HT-29 (cell line): ENCODE measurements at regions not wholly inside any gene's neighbourhood (a gene's known extent, or its start where the extent isn't known, plus 50 kb on each side); places are given as distances from the start of the nearest gene placed in this dataset.

Experiments
- DNase-seq: peaks from one replicate; pipeline ENCODE4 v3.0.0-alpha.2; 2015; ENCODE audit warnings: low spot score

GRCh38 chr1:4312024-4312423 lies 342.4 kb upstream of the AJAP1 start:
- DNase-seq = no peak

- DNase-seq = no peak
Observed at GRCh38 chr1:4315202-4315601, 339.2 kb upstream of the AJAP1 start.

DNA sequence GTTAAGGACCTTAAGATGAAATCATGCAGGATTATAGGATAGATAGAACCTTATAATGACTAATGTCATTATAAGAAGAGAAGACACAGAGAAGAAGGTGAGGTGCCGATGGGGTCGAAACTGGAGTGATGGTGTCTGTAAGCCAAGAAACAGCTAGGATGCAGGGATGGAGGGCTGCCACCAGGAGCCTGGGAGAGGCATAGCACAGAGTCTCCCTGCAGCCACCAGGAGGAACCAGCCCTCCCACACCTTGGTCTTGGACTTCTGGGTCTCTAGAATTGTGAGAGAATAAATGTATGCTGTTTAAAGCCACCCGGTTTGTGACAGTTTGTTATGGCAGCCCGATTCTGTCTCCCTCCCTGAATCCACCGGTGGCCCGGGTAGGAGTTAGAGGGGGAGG lies 337.2 kb upstream of the AJAP1 start:
- DNase-seq = no peak

- DNase-seq = no peak
Observed at GRCh38 chr1:4318720-4319119, 335.7 kb upstream of the AJAP1 start.

DNA sequence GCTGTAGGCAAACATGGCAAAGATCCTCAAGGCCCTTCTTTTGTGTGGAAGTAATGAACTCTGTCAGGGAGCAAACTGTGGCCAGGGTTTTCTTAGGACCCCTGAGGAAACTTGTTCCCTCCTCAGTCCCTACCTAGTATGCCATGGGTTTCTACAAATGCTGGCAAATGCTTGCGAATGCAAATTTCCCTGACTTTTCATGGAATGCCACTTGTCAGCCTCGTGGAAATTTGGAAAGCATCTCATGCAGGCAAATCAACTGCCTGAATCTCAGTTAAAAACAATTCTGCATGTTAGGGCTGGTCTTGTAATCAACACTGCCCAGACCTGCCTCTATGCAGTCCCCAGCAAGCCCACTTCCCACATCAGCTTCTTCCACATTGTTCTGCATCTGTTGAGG lies 334.9 kb upstream of the AJAP1 start:
- no peak for DNase-seq

- no peak for DNase-seq
Observed at GRCh38 chr1:4322881-4323280, 331.5 kb upstream of the AJAP1 start.

DNA sequence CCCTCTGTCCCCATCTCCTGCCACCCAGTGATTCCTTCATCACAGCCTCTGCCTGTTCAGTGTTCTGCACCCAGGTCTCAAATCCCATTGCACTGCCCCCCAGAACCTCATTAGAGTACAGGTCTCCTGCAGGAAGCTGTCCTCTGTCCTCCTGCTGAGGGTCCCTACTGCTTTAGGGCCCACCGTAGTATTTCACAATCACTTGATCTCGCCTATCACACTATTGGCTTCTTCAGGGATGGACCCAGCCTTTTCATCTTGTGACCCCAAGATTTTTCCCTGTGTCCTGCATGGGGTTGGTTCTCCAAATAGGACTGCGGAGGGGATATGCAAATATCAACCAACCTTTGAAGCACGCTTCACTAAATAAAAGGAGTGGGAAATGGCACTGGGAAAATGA lies 331.1 kb upstream of the AJAP1 start:
- DNase-seq = no peak

DNA sequence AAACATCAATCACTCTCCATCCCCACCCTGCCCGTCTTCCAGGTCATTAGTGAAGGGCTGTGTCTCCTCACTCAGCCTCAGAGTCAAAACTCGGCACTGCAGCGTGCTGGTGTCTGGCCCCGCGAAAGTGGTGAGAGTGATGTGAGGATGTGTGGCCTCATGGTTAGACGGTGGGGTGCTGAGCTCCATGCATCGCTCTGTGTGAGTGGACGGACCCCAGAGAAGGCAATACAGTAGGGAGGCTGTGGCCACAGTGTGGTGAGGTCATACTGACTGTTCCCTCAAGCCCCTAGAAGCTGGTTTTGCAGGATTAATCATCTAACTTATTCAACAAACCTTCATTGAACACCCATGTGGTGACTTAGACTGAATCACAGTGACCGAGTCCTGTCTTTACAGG lies 329.9 kb upstream of the AJAP1 start:
- no peak for DNase-seq

- no peak for DNase-seq
Observed at GRCh38 chr1:4327142-4327541, 327.3 kb upstream of the AJAP1 start.

GRCh38 chr1:4328402-4329071 lies 325.9 kb upstream of the AJAP1 start:
- DNase-seq = no peak

- DNase-seq = no peak
Observed at GRCh38 chr1:4330805-4331766, 323.3 kb upstream of the AJAP1 start.

DNA sequence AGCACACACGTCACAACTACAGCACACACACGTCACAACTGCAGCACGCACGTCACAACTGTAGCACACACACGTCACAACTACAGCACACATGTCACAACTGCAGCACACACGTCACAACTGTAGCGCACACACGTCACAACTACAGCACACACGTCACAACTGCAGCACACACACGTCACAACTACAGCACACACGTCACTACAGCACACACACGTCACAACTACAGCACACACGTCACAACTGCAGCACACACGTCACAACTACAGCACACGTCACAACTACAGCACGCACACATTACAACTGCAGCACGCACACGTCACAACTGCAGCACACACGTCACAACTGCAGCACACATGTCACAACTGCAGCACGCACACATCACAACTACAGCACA lies 322.6 kb upstream of the AJAP1 start:
- DNase-seq = no peak

DNA sequence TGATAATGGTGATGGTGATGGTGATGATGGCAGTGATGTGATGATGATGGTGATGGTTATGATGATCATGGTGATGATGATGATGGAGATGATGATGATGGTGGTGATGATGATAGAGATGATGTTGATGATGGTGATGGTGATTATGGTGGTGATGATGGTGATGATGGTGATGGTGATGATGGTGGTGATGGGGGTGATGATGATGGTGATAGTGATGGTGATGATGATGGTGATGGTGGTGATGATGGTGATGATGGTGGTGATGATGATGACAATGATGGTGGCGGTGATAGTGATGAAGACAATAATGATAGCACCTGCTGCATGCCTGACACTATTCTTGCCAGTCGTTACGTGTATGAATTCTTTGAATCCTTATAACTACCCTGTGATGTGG lies 317.9 kb upstream of the AJAP1 start:
- DNase-seq = no peak

DNA sequence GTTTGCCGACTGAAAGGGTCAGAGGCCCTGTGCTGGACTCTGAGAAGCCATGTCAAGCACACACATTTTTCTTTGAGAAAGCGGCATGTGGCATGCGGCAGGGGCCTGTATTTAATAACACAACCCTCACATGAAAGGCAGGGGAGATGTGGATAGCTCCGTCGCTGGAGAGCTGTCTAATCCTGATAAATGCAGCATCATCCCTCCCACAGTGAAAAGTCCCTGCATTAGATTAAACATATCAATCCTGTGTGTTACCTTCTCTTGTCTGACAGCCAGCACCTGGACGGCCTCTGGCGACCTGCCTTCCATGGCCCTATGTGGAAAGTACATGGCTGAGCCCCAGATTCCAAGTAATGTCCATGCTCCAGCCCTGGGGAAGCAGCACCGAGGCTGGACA lies 313.0 kb upstream of the AJAP1 start:
- no peak for DNase-seq

DNA sequence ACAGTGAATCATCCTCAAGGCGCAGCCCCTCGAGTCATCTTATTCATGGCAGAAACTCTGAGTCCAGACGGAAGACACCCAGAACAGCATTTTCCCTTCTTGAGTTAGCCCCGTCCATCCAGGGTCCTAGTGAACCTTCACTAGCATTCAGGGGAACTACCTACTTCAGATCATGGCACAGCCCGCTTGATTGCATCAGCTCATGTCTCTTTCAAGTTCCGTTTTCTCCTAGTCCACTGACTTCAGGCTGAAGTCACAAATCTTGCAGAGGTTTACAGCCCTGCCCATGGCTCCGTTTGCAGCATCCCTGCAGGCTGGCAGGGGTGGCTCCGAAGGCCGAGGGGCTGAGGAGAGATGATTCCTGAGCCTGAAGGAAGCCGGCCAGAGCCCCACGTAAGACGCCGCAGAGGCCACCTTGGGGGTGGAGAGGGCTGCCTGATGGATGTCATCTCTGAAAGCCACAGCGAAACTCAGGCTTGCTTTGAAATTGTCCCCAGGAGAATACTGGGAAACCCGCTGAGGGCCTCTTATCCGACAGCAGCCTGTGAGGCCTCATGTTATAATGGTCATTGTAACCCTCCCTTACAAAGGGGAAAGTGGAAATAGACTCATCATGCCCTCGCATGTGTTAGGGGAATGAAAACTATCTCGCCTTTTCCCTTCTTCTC lies 310.2 kb upstream of the AJAP1 start:
- no peak for DNase-seq

DNA sequence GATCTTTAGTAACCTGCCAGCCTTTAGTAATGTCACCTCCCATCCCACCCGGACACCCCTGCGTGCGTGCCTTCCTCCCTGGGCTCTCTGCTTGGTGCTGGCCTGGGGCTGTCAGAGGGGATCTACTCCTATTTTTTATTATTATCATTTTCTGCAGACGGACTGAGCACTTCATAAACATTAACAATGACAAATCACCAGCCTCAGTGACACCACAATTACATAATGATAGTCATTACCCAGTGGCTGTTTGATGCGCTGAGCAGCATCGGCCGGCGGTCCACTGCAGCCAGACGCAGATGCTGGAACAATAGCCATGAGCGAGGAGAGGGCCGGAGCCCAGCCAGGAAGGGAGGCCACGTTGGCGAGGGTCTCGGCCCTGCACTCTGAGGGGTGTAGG lies 309.3 kb upstream of the AJAP1 start:
- DNase-seq = no peak

GRCh38 chr1:4346131-4346530 lies 308.3 kb upstream of the AJAP1 start:
- no peak for DNase-seq

DNA sequence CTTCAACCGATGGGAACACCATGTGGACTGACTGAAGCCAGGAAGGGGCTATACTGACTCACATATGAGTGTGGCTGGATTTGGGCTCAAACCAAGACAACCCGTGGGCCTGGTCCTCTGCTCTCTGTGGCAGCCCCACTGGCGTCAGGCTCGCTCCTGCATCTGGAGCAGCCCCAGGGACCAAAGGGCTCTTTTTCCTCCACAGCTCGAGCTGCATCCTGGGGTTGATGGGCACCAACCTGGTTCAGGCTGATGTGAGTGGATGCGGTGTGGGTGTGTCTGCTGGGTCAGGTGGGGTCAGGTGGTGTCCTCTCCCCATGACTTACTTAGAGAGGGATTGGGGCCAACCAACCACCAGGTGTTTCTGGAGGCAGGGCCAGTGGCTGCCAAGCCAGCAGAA lies 303.0 kb upstream of the AJAP1 start:
- DNase-seq = no peak

DNA sequence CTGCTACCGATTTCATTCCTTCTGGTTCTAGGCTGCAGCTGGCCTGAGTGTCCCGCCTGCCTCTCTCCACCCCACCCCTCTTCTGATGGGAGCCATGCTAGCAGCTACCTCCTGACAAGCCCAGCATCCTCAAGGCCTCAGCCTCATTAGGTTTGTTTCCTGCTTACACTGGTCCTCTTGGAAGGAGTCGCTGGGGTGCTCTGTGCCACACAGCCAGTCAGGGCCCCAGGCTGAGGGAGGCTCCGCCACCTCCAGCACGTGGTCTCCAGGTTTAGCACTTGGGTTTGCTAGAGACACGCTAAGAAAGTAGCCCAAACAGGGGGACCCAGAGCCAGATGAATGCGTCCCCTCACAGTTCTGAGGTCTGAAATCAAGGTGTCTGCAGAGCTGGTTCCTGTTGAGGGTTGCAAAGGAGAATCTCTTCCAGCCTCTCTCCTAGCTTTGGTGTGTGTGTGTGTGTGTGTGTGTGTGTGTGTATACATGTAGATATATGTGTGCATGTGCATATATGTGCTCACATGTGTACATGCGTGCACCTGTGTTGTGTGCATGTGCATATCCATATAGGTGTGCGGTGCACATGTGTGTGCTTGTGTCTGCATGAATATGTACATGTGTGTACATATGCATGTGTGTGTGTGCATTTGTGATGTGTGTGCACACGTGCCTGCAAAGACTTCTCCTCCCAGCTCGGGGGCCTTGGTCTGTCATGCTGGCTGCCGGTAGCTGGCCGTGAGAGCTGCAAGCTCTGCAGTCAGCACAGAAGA lies 301.1 kb upstream of the AJAP1 start:
- no peak for DNase-seq

DNA sequence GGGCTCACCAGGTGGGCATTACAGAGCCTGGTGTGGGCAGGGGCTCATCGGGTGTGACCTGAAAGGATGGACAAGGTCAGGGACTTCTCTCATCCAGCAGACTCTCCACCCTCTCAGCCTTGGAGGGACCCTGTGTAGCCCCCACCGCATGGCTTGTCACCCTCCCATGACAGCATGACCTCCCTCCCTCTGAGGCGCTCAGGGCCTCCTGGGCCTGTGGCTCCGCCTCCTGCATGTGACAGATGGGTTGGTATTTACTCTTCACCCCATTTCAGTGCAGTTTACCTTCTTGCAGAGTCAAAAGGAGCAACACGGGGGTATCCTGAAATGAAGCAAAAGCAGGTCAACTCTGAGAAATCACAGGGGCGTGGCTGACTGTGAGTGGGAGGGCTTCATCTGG lies 298.6 kb upstream of the AJAP1 start:
- no peak for DNase-seq

DNA sequence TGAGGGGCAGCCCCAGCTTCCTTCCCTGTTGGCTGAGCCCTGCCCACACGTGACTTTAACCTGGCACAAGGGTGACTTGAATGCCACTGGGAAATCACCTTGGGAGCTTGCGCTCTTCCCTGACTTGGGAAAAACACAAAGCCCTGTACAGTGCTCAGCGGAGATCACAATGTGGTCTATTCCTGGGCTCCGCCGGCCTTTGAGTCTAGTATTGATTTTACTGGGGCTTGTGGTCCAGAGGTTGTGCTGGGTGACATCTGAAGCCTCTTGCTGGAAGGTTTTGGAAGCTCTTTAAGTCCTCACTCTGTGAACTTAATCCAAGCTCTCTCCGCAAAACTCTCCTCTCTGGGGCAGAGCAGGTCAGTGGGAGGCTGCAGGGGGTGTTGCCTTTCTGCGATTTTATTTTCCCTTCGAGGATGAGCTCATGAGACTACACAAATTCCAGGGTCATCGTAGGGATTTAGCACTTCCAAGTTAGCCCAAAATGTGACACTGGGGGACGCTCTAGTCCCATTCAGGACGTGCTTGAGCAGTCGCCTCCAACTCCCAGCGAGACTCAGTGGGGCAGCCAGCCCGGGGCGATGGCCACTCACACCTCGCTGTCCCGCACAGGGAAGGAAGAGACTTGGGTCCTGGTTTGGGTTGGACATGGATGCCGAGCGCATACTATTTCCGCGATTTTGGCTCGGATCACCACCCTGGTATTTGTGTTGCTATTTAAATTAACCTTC lies 291.9 kb upstream of the AJAP1 start:
- DNase-seq = no peak
